Keratinocyte (primary cell): ENCODE measurements at regions not wholly inside any gene's neighbourhood (a gene's known extent, or its start where the extent isn't known, plus 50 kb on each side); places are given as distances from the start of the nearest gene placed in this dataset.

Experiments
- DNase-seq: peaks from one replicate; pipeline ENCODE4 v3.0.0-alpha.2; 2011; ENCODE audit warnings: low read depth, missing footprints, low spot score
- FAIRE-seq: peaks from 2 replicates; lab custom pipeline; 2011; peaks lifted over from hg19 to GRCh38; lab: Jason Lieb, UNC
- H2AFZ ChIP-seq: 2 replicates; pipeline ENCODE4 v1.6.0; 2012; ENCODE audit warnings: low read length, control low read depth, inconsistent platforms; ENCODE audit not compliant: control insufficient read depth
- H3K27ac ChIP-seq: 2 replicates; pipeline ENCODE4 v1.5.1; 2011; ENCODE audit warnings: low read length; ENCODE audit not compliant: control insufficient read depth, insufficient read depth
- H3K27me3 ChIP-seq: 3 replicates; pipeline ENCODE4 v1.6.0; 2011; ENCODE audit warnings: low read length; ENCODE audit not compliant: control insufficient read depth, insufficient read depth; ENCODE audit errors: extremely low read depth
- H3K36me3 ChIP-seq, 2 experiments: 2 replicates in 1 of 2; 3 replicates in 1 of 2; pipeline ENCODE4 v1.5.1; 2011; ENCODE audit warnings: low read length in 2 of 2, mild to moderate bottlenecking in 1 of 2; ENCODE audit not compliant: control insufficient read depth in 2 of 2, insufficient read depth in 2 of 2; ENCODE audit errors: extremely low read depth in 1 of 2
- H3K4me1 ChIP-seq: 3 replicates; pipeline ENCODE4 v1.5.1; 2011; ENCODE audit warnings: low read length; ENCODE audit not compliant: control insufficient read depth, insufficient read depth; ENCODE audit errors: extremely low read depth
- H3K4me2 ChIP-seq: 3 replicates; pipeline ENCODE4 v1.6.0; 2011; ENCODE audit warnings: low read depth, low read length; ENCODE audit not compliant: control insufficient read depth, insufficient read depth; ENCODE audit errors: extremely low read depth
- H3K4me3 ChIP-seq, 3 experiments: fragments of 200-600 bp in 1 of 3; sonication (generic) in 1 of 3; 2 replicates in 2 of 3; 3 replicates in 1 of 3; pipeline ENCODE4 v1.5.1; 2011 to 2016; ENCODE audit warnings: low read length in 3 of 3, mild to moderate bottlenecking in 3 of 3, control low read depth in 2 of 3, inconsistent platforms in 1 of 3, low read depth in 1 of 3, mixed read lengths in 1 of 3, mixed run types in 1 of 3, moderate library complexity in 1 of 3; ENCODE audit not compliant: control insufficient read depth in 2 of 3, insufficient read depth in 2 of 3; ENCODE audit errors: extremely low read depth in 1 of 3
- H3K79me2 ChIP-seq: 2 replicates; pipeline ENCODE4 v1.6.0; 2012; ENCODE audit warnings: low read length; ENCODE audit not compliant: control insufficient read depth, insufficient read depth
- H3K9ac ChIP-seq: 3 replicates; pipeline ENCODE4 v1.6.0; 2011; ENCODE audit warnings: low read length; ENCODE audit not compliant: control insufficient read depth, insufficient read depth; ENCODE audit errors: extremely low read depth
- H3K9me1 ChIP-seq: 3 replicates; pipeline ENCODE4 v1.6.0; 2011; ENCODE audit warnings: low read length; ENCODE audit not compliant: control insufficient read depth, insufficient read depth; ENCODE audit errors: extremely low read depth
- H3K9me3 ChIP-seq: 2 replicates; pipeline ENCODE4 v1.5.1; 2012; ENCODE audit warnings: low read depth, low read length; ENCODE audit not compliant: control insufficient read depth
- H4K20me1 ChIP-seq: 3 replicates; pipeline ENCODE4 v1.6.0; 2011; ENCODE audit warnings: low read length; ENCODE audit not compliant: control insufficient read depth, insufficient read depth; ENCODE audit errors: extremely low read depth
- CTCF ChIP-seq, 3 experiments: IDR thresholded peaks in 1 of 3; conservative IDR thresholded peaks in 1 of 3; optimal IDR thresholded peaks in 1 of 3; 2 replicates in 2 of 3; 3 replicates in 1 of 3; pipeline versions ENCODE3 to v1.5.1; 2011; ENCODE audit warnings: low read length in 3 of 3, mild to moderate bottlenecking in 3 of 3, moderate library complexity in 2 of 3, control low read depth in 1 of 3, inconsistent platforms in 1 of 3; ENCODE audit not compliant: insufficient read depth in 2 of 3; ENCODE audit errors: extremely low read depth in 1 of 3
- EZH2 ChIP-seq: IDR thresholded peaks from one replicate; pipeline ENCODE4 v1.6.1; 2012; ENCODE audit warnings: inconsistent platforms, mild to moderate bottlenecking, low read length, moderate library complexity
- dilution Hi-C: fragments of 300-500 bp; cut with MboI; formaldehyde crosslinking; loops from one replicate; pipeline ENCODE4 v1.7.0; 2020; ENCODE audit warnings: low sequenced_read_pairs; ENCODE audit not compliant: extremely low pct_ligation_motif_present

GRCh38 chr6:19635728-19636127, 201.4 kb upstream of the ID4 start:
- H3K27me3 ChIP-seq: no peaks in the 10 kb centered on the region
- DNase-seq (no peak), FAIRE-seq (no peak)
- H3K27ac ChIP-seq: no peak overlapping the region
- dilution Hi-C loops: no loop called here
- TF ChIP-seq EZH2 (no peak), CTCF (optimal IDR thresholded peaks at IDR 0.05 in 1 of 3, IDR thresholded peaks at IDR 0.05 in 1 of 3, conservative IDR thresholded peaks at IDR 0.05 in 1 of 3; ENCODE audit: extremely low read depth in 1 of 3, insufficient read depth in 2 of 3, low read length in 3 of 3) (no peak)
- H3K36me3 ChIP-seq: no peaks in the 10 kb centered on the region
- H4K20me1 ChIP-seq: no peaks in the 10 kb centered on the region
- no peak overlapping the region for H3K4me2 ChIP-seq
- H2AFZ ChIP-seq: no peak overlapping the region
- H3K9me1 ChIP-seq: no peaks in the 10 kb centered on the region
- H3K4me3 ChIP-seq: no peak overlapping the region
- H3K9ac ChIP-seq: no peak overlapping the region
- no peaks in the 10 kb centered on the region for H3K9me3 ChIP-seq
- H3K4me1 ChIP-seq: no peaks in the 10 kb centered on the region
- no peaks in the 10 kb centered on the region for H3K79me2 ChIP-seq

- no peaks in the 10 kb centered on the region for H4K20me1 ChIP-seq
- H3K9ac ChIP-seq: no peak overlapping the region
- H2AFZ ChIP-seq: no peak overlapping the region
- DNase-seq (no peak), FAIRE-seq (no peak)
- H3K4me3 ChIP-seq: no peak overlapping the region
- no peak overlapping the region for H3K4me2 ChIP-seq
- no peak for TF ChIP-seq CTCF (optimal IDR thresholded peaks at IDR 0.05 in 1 of 3, IDR thresholded peaks at IDR 0.05 in 1 of 3, conservative IDR thresholded peaks at IDR 0.05 in 1 of 3; ENCODE audit: extremely low read depth in 1 of 3, insufficient read depth in 2 of 3, low read length in 3 of 3)
- TF ChIP-seq EZH2: no peak
- no peaks in the 10 kb centered on the region for H3K4me1 ChIP-seq
- H3K27me3 ChIP-seq: no peaks in the 10 kb centered on the region
- dilution Hi-C loops: no loop called here
- no peak overlapping the region for H3K27ac ChIP-seq
- H3K79me2 ChIP-seq: no peaks in the 10 kb centered on the region
- H3K9me1 ChIP-seq: no peaks in the 10 kb centered on the region
- no peaks in the 10 kb centered on the region for H3K36me3 ChIP-seq
- no peaks in the 10 kb centered on the region for H3K9me3 ChIP-seq
Measured at GRCh38 chr6:19637010-19637409, 200.2 kb upstream of the ID4 start.
